GM21515 (cell line): ENCODE measurements at regions not wholly inside any gene's neighbourhood (a gene's known extent, or its start where the extent isn't known, plus 50 kb on each side); places are given as distances from the start of the nearest gene placed in this dataset.

ENCODE experiments used
- ATAC-seq: cut with Tn5 transposase; IDR thresholded peaks from one replicate; pipeline ENCODE4 v1.9.1; 2021; ENCODE audit not compliant: unreplicated experiment

- ATAC-seq: no peak
These were observed 411.1 kb upstream of the LRATD1 start for GRCh38 chr2:14221466-14221865.

- no peak for ATAC-seq
These were observed 408.9 kb upstream of the LRATD1 start for GRCh38 chr2:14223576-14223975.

DNA sequence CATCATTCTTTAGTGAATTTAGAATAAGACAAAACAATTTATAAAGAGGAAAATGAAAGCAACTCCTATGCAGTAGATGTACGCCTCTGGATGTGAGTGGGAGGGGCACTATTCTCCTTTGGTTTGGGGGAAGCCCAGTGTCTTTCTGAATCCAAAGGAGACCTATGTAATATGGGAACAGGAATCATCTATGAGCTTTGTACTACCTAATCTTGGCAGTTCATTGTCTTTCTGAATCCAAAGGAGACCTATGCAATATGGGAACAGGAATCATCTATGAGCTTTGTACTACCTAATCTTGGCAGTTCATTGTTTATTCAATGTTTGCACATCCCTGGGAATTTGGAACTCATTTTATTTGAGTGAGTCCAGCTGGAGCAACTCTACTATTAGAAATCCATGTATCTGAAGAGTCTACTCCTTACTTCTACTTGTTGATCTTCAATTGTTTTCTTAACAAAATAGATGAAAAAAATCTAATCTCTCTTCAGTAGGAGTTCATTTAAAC lies 401.1 kb upstream of the LRATD1 start:
- ATAC-seq: no peak

- no peak for ATAC-seq
These were observed 400.3 kb upstream of the LRATD1 start for GRCh38 chr2:14232217-14232616.

GRCh38 chr2:14234911-14235310 lies 397.6 kb upstream of the LRATD1 start:
- ATAC-seq: no peak

DNA sequence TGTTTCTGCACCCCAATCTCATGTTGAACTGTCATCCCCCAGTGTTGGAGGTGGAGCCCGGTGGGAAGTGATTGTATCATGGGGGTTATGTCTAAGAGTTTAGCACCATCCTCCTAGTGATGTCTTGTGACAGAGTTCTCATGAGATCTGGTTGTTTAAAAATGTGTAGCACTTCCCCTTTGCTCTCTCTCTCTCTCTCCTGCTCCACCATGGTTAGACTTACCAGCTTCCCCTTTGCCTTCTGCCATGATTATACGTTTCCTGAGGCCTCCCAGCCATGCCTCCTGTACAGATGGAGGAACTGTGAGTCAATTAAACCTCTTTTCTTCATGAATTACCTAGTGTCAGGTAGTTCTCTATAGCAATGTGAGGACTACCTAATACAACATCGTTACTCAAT lies 396.9 kb upstream of the LRATD1 start:
- no peak for ATAC-seq

- ATAC-seq: no peak
These were observed 394.6 kb upstream of the LRATD1 start for GRCh38 chr2:14237902-14238301.

- no peak for ATAC-seq
These were observed 392.9 kb upstream of the LRATD1 start for GRCh38 chr2:14239605-14240004.

DNA sequence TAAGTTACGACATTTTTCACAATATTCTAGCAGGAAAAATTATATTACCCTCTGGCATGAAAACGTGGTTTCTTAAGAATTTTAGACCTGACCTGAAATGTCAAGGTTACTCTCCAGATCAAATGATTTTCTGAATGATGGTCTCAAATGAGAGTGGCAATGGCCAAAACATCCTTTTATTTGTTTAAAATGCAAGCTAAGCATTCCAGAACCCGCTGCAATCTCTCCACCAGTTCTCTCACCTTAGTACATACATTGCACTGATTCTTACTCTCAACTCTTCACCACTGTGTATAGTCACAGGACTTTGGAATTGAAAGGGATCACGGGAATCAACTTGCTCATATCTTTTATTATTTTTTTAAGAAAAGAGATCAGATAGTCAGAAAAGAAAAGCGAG lies 391.6 kb upstream of the LRATD1 start:
- no peak for ATAC-seq

- ATAC-seq: no peak
These were observed 386.6 kb upstream of the LRATD1 start for GRCh38 chr2:14245901-14246300.

GRCh38 chr2:14255135-14255820 lies 377.2 kb upstream of the LRATD1 start:
- ATAC-seq: no peak

DNA sequence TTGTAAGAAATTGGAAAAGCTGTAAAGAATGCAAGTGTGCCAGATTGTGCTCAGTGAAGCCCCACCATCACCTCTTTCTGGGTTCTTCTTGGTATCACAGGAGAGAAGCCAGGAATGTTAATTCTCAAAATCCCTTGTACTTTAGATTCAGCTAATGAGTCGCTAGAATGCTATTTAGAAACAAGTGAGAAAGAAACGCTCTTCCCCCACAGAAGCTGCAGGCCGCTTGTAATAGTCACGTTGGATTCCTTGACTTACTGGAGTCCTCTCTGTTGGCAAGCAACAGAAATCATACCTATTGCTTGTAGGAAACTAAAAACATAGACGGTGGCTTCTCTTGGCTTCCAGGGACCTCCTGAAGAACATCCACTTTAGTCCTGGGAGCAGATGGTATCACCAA lies 375.6 kb upstream of the LRATD1 start:
- ATAC-seq: no peak

DNA sequence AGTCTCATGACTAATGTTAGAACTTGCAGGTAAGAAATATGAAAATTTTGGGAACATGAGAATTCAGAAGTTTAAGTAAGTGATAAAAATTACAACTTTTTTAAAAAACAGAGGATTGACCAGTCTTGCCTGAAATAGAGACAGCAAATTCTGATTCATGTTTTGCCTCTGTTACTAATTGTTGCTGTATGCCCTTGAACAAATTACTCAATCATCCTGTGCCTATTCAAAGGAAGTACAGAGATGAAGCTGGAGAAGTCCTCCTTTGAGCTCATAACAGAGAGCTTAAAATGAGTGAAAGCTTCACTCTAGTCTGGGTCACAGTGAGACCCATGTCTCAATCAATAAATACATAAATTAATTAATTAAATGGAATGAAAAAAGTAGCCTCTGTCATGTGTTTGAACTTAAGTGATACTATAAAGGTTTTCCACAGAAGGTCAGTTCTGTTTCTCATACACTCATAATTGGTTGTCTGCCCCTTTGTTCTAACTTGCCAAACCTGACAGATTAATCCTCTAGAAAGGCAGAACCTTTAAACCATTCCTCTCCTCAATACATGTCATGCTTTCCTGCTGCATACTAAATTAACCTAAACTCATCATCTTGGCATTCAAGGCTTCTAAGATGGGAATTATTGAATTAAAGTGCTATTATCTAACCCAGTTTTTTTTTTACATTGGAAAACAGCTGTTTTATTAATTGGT lies 374.6 kb upstream of the LRATD1 start:
- ATAC-seq: no peak

GRCh38 chr2:14261771-14262170 lies 370.7 kb upstream of the LRATD1 start:
- no peak for ATAC-seq

DNA sequence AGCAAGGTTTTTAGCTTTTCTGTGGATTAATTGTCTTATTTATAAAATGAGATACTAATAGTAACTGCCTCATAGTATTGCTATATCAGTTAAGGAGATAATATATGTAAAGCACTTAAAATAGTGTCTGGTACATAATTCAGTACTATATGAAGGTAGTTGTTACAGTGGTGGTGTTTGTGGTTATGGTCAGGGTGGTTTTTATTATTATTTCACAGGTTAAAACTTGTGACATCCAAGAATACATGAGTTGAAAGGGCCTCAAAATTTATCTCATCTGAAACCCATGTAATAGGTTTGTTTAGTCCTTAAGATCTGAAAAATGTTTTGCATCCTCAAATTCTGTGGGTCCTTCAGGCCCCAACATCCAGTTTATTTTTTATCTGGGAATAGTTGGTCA lies 369.5 kb upstream of the LRATD1 start:
- ATAC-seq: no peak

DNA sequence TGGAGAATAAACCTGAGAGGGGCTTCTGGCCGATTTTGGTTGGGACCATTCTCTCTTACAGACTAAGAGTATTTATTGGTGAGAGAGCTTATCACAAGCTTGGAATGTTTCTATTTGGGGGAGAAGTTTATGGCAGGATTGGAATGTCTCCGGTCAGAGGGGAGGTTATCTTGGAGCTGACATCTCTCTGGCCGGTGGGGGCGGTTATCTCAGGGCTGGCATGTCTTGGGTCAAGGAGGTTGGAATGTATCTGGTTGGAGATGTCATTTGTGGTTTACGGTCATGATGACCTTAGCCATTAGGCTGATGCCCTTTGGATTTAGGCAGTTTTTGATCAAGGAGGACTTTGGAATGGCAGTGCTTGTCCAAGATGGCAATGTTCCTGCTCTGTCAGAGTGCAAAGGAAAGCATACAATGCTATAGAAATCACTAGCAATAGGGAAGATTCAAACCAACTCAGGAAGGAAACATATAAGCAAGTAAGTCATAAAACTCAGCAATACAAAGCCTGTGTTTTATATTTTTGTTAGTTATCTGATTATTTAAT lies 362.4 kb upstream of the LRATD1 start:
- ATAC-seq: no peak

DNA sequence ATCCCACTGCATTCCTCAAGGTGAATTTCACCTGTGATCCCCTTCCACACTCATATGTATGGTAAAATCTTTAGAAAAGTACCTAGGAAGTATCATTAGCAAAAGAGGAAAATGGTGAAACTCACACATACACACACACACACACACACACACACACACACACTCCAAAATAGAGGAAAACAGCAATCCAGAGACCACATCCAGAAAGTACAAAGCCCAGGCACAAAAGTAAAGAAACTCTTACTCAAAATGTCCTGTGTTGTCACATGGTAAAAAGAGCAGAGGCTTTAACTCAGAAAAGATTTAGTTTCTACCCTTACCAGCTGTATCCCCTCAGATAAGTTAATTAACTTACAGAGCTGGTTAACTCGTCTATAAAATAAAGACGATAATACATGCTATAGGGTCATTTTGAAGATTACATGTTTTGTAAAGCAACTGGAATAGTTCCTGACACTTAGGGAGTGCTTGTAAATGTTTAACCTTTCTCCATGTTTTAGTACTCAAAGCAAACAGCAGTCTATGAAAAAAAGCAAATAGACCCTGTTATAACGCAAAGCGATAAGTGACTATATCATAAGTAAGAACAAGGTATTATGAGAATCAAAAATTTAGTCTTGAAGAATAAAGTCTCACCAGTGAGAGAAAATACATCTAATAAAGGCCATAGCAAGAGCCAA lies 360.0 kb upstream of the LRATD1 start:
- ATAC-seq: no peak

GRCh38 chr2:14273650-14274049 lies 358.9 kb upstream of the LRATD1 start:
- ATAC-seq: no peak

DNA sequence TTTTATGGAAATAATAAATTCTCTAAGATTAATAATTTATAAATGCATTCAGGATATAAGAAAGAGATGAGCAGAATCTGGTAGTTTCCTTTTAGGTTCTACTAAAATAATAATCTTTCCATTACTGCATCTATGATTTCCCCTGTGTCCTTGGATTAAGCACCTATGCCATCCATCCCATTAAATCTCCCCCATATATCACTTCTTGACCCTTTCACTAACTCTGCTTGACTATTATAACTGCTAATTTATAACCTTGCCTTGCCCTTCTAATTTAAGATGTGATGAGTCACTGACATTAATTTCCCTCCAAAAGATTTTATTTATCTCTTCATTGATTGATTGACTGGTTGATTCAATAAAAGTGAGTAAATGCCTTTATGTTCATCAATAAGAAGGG lies 348.3 kb upstream of the LRATD1 start:
- ATAC-seq: no peak

- no peak for ATAC-seq
These were observed 346.7 kb upstream of the LRATD1 start for GRCh38 chr2:14285812-14286211.

DNA sequence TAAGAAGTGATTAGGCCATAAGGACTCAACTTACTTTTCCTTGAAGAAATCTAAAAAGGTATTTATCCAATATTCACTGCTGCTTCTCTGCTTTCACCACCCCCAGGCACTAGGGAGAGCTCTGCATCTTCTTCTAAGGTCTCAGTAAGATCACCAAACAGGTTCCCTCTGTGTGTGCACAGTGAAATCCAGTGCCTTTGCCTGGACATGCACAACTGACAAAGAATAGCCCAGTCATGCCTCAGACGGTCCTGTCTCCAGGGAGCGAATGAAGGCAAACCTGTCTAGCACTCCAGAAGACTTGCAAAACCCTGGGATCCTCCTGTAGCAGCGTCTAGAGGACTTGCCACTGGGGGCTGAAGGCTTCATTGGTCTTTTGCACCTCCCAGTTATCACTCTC lies 344.5 kb upstream of the LRATD1 start:
- no peak for ATAC-seq

GRCh38 chr2:14292964-14293363 lies 339.6 kb upstream of the LRATD1 start:
- ATAC-seq: no peak
